Ureter (tissue), 1 donor: ENCODE measurements at regions not wholly inside any gene's neighbourhood (a gene's known extent, or its start where the extent isn't known, plus 50 kb on each side); places are given as distances from the start of the nearest gene placed in this dataset.
"Not testable (repeated sequence)": the region's sequence is repeated elsewhere in the genome, so short reads cannot be mapped to it uniquely, and the experiment has no call there.

Experiments used
- DNase-seq: peaks from one replicate; pipeline ENCODE4 v3.0.0-alpha.2; 2020; ENCODE audit warnings: low spot score
- donor health status: DM: yes; HTN: yes; CAD: no.

- no peak for DNase-seq
These were observed 210.0 kb upstream of the ZNF521 start for GRCh38 chr18:25561918-25562317.

- no peak for DNase-seq
These were observed 208.4 kb upstream of the ZNF521 start for GRCh38 chr18:25560369-25560768.

- no peak for DNase-seq
These were observed 205.0 kb upstream of the ZNF521 start for GRCh38 chr18:25557011-25557410.

- no peak for DNase-seq
These were observed 201.8 kb upstream of the ZNF521 start for GRCh38 chr18:25553631-25554263.

GRCh38 chr18:25544546-25545287 is 192.8 kb upstream of the ZNF521 start:
- no peak for DNase-seq

GRCh38 chr18:25538175-25538922 is 186.4 kb upstream of the ZNF521 start:
- DNase-seq: no peak

- DNase-seq: no peak
These were observed 183.5 kb upstream of the ZNF521 start for GRCh38 chr18:25535495-25535894.

GRCh38 chr18:25534401-25534800 is 182.4 kb upstream of the ZNF521 start:
- no peak for DNase-seq

- DNase-seq: no peak
These were observed 181.3 kb upstream of the ZNF521 start for GRCh38 chr18:25533218-25533617.

- DNase-seq: no peak
These were observed 179.2 kb upstream of the ZNF521 start for GRCh38 chr18:25531207-25531606.

GRCh38 chr18:25525789-25526188 is 173.8 kb upstream of the ZNF521 start:
- not testable (repeated sequence) for DNase-seq

GRCh38 chr18:25518716-25519053 is 166.7 kb upstream of the ZNF521 start:
- no peak for DNase-seq

GRCh38 chr18:25517881-25518715 is 166.1 kb upstream of the ZNF521 start:
- no peak for DNase-seq

- no peak for DNase-seq
These were observed 165.0 kb upstream of the ZNF521 start for GRCh38 chr18:25516747-25517498.

- no peak for DNase-seq
These were observed 164.2 kb upstream of the ZNF521 start for GRCh38 chr18:25516121-25516520.

- DNase-seq: no peak
These were observed 158.1 kb upstream of the ZNF521 start for GRCh38 chr18:25510096-25510495.

GRCh38 chr18:25503567-25504081 is 151.7 kb upstream of the ZNF521 start:
- peak; percentile 48 for DNase-seq

GRCh38 chr18:25497151-25497794 is 145.3 kb upstream of the ZNF521 start:
- DNase-seq: no peak

- no peak for DNase-seq
These were observed 144.6 kb upstream of the ZNF521 start for GRCh38 chr18:25496544-25496943.

GRCh38 chr18:25495606-25496005 is 143.6 kb upstream of the ZNF521 start:
- no peak for DNase-seq

GRCh38 chr18:25494888-25495287 is 142.9 kb upstream of the ZNF521 start:
- DNase-seq: no peak
